HG02840 (cell line): ENCODE measurements at regions not wholly inside any gene's neighbourhood (a gene's known extent, or its start where the extent isn't known, plus 50 kb on each side); places are given as distances from the start of the nearest gene placed in this dataset.

Experiments used
- ATAC-seq: cut with Tn5 transposase; IDR thresholded peaks from one replicate; pipeline ENCODE4 v1.9.1; 2021; ENCODE audit warnings: mild to moderate bottlenecking, moderate library complexity, moderate number of reproducible peaks; ENCODE audit not compliant: unreplicated experiment, low FRiP score

DNA sequence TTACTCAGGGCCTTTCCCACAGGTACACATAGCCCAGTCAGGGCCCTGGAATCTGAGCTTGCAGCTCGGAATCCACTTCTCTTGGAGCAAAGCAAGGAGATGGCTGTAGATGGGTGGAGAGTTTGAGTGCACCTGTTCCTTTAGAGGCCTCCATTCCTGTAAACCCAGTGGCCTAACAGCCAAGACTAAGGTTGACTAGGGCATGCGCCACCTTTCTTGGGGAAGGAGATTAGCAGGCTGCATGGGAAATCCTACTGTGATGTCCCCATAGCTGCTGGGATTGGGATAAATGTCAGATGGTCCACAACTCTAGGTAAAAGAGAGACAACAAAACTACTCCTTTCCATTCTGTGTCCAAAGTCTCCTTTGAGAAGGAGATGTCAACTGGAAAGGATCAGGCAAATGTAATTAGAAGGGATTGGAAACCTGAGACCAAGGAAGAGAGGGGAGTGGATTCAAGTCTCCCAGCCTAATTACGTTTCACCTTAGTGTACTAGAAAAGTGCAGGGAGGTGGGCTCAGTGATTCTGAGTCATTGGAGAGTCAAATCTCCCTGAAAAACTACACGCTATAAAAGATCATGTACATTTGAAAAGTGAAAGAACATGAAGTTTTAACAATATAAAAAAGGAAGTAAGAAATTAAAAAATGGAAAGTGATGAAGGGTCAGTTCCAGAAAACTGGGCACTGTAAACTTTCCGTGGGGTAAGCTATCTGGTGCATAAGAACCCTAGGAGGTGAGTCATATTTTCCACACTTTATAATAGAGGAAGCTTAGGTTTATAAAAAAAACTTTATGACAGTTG, 104.2 kb downstream of the SEC61B start:
- ATAC-seq: no peak

DNA sequence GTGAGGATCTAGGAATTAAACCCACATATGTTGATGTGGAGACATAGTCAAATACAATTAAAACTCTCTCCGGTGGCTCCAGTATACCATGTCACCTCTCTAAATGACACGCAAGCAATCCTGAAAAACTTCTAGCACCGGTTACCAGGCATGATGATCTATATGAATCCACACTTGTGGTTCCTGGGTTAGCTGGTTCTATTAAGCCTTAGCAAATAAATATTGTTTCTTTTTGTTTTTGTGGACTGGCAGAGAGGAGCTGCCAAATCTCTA, 104.8 kb downstream of the SEC61B start:
- no peak for ATAC-seq

GRCh38 chr9:99327667-99328066, 105.6 kb downstream of the SEC61B start:
- ATAC-seq: no peak

DNA sequence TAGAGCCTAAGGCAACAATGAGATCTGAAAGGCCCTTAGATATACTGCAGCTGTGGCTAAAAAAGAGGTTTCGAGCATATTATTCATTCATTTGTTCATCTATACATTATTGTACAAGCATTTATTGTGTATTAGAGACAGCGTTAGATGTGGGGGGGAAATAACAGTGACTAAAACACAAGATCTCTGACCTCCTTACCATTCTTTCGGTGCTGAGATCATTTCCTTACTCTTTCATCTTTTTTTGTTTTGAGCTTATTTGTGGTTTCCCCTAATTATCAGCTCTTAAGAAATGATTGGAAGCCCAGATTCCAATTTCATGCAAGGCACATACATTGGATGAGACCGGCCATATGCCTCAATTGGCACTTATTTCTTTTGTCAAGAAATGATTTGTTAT, 113.2 kb downstream of the SEC61B start:
- no peak for ATAC-seq

DNA sequence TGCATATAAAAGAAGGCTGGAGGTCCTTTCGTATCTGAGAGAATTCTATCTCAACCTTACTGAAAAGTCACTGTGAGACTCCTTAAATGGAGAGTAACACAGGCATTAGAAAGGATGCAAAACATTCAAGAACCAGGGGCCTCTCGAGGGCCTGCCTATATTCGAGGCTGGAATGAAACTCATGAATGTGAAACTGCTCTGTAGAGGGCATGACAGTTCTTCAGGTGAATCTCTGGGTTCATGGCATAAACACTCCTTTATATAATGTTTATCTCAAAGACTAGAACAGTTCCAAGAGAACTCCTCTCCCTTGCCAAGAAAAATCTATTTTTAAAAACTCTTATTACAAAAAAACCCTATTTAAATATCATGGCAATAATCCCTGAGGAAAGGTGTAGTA, 113.9 kb downstream of the SEC61B start:
- ATAC-seq: no peak

DNA sequence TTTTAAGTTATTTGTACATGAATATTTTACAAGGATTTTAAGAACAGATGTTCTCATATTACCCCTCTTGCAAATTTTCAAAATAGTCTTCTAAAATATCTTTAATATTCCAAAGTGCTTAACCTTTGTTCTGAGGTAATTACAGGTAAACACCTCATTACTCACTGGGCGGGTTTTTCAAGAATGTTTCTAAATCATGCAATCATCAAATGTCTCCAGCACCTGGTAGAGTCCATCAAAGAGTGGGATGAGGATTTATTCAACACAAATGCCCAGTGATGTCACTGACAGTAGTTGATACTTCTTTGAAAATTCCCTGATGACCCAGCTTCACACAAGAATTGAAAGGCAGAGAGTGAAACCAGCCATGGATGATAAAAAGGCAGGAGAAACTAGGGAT, 114.4 kb downstream of the SEC61B start:
- ATAC-seq: no peak

GRCh38 chr9:99340281-99340680, 118.2 kb downstream of the SEC61B start:
- no peak for ATAC-seq

- ATAC-seq: no peak
These were observed 119.6 kb downstream of the SEC61B start for GRCh38 chr9:99341686-99342085.

GRCh38 chr9:99345451-99345850, 123.4 kb downstream of the SEC61B start:
- no peak for ATAC-seq

GRCh38 chr9:99345942-99346341, 123.9 kb downstream of the SEC61B start:
- ATAC-seq: no peak

DNA sequence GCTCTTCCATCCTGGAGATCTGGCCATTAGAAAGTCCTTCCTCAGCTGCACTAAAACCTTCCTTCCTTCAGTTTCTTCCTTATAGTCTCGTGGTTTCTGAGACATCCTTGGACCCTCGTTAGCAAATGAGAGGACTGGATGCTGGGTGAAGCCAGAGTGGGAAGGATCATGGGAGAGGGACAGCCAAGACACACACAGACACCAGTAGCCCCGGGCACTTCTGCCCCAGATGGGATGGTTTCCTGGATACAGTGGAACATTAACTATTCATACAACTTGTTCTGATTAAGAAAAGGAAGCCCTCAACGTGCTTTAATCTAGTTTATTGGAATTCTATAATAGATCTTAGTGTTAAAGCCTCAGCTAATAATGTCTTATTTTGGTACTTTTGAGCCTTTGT, 125.5 kb downstream of the SEC61B start:
- ATAC-seq: no peak

GRCh38 chr9:99348289-99348688, 126.2 kb downstream of the SEC61B start:
- ATAC-seq: no peak

DNA sequence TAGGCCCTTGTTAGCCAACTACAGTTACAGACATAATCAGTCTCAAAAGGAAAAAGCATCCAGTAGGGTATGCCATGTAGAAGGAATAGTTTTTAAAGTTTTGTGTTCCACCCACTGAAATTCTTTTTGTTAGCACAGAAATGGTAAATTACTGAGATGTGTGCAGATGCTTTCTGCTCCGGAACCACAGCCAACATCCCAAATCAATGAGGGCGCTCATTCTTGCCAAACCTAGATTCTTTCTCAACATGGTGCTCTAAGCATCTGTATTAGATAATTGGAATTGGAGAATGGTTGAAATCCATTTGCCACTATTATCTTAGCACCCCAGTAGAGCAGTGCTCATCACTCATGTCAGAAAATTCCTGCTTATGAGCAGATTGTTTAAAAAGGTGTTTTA, 127.8 kb downstream of the SEC61B start:
- ATAC-seq: no peak

DNA sequence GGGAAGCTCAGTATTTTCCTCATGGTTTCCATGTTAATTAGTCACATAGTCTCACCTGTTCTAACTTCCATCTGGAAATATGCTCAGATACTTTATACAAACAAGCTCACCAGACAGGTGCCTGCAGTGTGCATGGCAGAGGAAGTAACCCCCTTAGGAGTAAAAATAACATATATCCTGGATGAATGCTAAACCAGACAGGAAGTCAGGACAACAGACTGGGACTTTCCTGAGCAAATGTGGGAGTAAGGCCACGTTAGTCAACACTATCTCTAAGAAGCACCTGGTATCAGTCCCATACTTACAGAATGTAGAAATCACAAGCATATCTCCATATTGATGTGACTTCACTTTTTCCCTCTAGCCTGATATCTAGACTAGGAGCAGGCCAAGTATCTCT, 128.4 kb downstream of the SEC61B start:
- no peak for ATAC-seq

GRCh38 chr9:99351647-99352046, 129.6 kb downstream of the SEC61B start:
- no peak for ATAC-seq

DNA sequence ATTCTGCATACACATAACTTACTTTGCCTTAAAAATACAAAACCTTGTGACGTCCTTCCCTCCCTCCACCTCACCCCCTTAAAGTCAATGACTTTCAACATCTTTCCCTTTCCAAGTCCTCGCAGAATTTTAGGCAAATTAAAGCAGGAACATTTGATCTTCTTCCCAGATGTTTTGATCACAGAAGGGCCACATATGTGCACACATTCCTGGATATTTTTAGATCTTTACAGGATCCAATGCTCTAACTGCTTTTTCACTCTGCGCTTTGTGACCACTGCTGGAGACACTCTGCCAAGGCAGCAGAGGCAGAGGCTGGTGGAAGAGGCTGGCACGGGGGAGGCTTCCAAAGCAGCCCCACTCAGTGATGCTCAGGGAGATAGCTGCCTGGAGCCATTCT, 130.7 kb downstream of the SEC61B start:
- no peak for ATAC-seq

DNA sequence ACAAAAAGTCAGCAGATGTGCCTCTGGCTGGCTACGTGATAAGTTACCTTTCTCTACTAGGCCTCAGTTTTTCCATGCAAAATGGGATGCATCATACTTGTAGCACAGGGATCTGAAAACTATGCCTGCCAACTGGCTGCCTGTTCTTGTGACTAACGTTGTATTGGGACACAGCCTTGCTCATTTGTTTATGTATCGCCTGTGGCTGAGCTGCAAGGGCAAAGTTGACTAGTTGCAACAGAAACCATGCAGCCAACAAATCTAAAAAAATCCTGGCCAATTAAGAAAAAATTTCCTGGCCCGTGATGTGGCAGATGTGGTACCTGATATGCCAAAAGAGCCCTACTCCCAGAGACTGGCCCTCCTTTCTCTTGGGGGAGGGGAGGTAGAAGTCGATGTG, 131.3 kb downstream of the SEC61B start:
- no peak for ATAC-seq

- ATAC-seq: no peak
These were observed 132.0 kb downstream of the SEC61B start for GRCh38 chr9:99354104-99354503.

DNA sequence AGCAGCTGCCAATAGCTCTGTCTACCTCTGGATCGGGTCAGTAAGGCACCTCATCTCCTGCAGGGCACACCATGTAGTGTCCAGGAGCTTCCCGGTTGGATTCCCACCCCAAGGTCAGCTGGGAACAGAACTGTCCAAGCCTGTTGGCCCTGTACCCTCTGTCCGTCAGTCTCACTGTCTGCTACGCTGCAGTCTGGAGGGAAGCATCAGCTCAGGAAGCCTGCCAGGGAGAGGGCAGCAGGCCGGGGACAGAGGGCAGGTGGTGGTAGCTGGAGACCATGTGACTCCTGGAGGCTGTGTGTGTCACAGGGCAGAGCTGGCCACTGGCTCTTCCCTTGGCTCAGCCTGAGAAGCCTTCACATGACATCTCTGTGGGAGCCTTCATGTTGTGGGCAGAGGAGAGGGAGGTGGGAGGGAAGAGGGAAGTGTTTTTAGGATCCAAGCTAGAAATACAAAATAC, 134.5 kb downstream of the SEC61B start:
- ATAC-seq: no peak

GRCh38 chr9:99357575-99357974, 135.5 kb downstream of the SEC61B start:
- ATAC-seq: no peak

DNA sequence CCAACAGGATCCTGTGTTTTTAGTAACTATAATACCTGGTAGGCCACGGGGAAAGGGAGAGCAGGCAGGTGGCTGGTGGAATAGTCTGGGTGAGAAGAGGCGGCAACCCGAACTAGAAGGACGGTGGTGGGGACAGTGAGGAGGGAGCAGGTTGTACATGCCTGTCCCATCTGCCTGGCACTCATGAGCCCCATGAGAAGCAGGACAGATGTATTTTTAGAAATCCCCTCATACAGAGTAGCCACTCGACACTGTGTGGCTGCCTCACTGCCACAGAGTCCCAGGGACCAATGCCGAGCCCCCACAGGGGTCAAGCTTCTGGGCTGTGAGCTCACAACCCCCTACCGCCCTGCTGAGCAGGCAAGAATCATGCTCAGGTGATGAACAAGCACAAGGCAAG, 136.6 kb downstream of the SEC61B start:
- no peak for ATAC-seq

GRCh38 chr9:99359336-99359735, 137.3 kb downstream of the SEC61B start:
- no peak for ATAC-seq

GRCh38 chr9:99360026-99360425, 137.9 kb downstream of the SEC61B start:
- no peak for ATAC-seq
